RWPE1 (cell line): ENCODE measurements at regions not wholly inside any gene's neighbourhood (a gene's known extent, or its start where the extent isn't known, plus 50 kb on each side); places are given as distances from the start of the nearest gene placed in this dataset.
"Not testable (repeated sequence)": the region's sequence is repeated elsewhere in the genome, so short reads cannot be mapped to it uniquely, and the experiment has no call there.

Experiments
- CTCF ChIA-PET: fragments of 350-600 bp; sonication (Branson Sonifier 250); formaldehyde crosslinking; extraction: SDS; loops from one replicate; lab custom pipeline; 2021; lab: Yijun Ruan, JAX
- POLR2A ChIA-PET: fragments of 400-600 bp; formaldehyde crosslinking; extraction: SDS; loops from one replicate; lab custom pipeline; 2020; ENCODE audit warnings: antibody characterized with exemption; ENCODE audit not compliant: low non-redundant PET; lab: Yijun Ruan, JAX
- DNase-seq: peaks from one replicate; pipeline ENCODE4 v3.0.0; 2012; ENCODE audit warnings: low spot score
- H3K27ac ChIP-seq: fragments of 450-650 bp; 2 replicates; pipeline ENCODE4 v1.5.1; 2017
- CTCF ChIP-seq: fragments of 450-650 bp; conservative IDR thresholded peaks from 2 replicates; pipeline ENCODE4 v1.5.1; 2017; ENCODE audit warnings: low read depth, mild to moderate bottlenecking

- CTCF ChIA-PET = no interaction called here
- TF ChIP-seq CTCF = no peak
Observed at GRCh38 chr1:2955652-2956051, 65.6 kb upstream of the ACTRT2 start.

GRCh38 chr1:2956576-2956975 lies 64.7 kb upstream of the ACTRT2 start:
- no peak overlapping the region for H3K27ac ChIP-seq
- DNase-seq = no peak
- no peak for TF ChIP-seq CTCF
- ChIA-PET POLR2A (no interaction called here), CTCF (no interaction called here)

More at GRCh38 chr1:2955652-2956051, 65.6 kb upstream of the ACTRT2 start:
- POLR2A ChIA-PET = no interaction called here
- DNase-seq = no peak
- H3K27ac ChIP-seq = no peak overlapping the region

- no peak overlapping the region for H3K27ac ChIP-seq
- DNase-seq = no peak
- TF ChIP-seq CTCF = no peak
- POLR2A ChIA-PET = no interaction called here
- CTCF ChIA-PET = no interaction called here
Observed at GRCh38 chr1:2957329-2957728, 63.9 kb upstream of the ACTRT2 start.

- H3K27ac ChIP-seq, CTCF ChIA-PET, POLR2A ChIA-PET, DNase-seq: not testable (repeated sequence)
Observed at GRCh38 chr1:2959881-2960280, 61.4 kb upstream of the ACTRT2 start.

- ChIA-PET POLR2A (no interaction called here), CTCF (no interaction called here)
- TF ChIP-seq CTCF = no peak
- no peak for DNase-seq
- H3K27ac ChIP-seq = no peak overlapping the region
Observed at GRCh38 chr1:2961081-2961480, 60.2 kb upstream of the ACTRT2 start.

GRCh38 chr1:2961661-2962060 lies 59.6 kb upstream of the ACTRT2 start:
- CTCF ChIA-PET = no interaction called here
- POLR2A ChIA-PET = no interaction called here
- DNase-seq = no peak
- no peak overlapping the region for H3K27ac ChIP-seq
- TF ChIP-seq CTCF = no peak

- no peak overlapping the region for H3K27ac ChIP-seq
- ChIA-PET CTCF (no interaction called here), POLR2A (no interaction called here)
- DNase-seq = no peak
- TF ChIP-seq CTCF = no peak
Observed at GRCh38 chr1:2962061-2962460, 59.2 kb upstream of the ACTRT2 start.
